ENCODE measurements at regions not wholly inside any gene's neighbourhood (a gene's known extent, or its start where the extent isn't known, plus 50 kb on each side); places are given as distances from the start of the nearest gene placed in this dataset.

GRCh38 chr6:28766426-28766825 lies 157.4 kb downstream of the TRIM27 start:
- DNase-seq (ENCODE audit: low spot score) (no peak), FAIRE-seq (no peak)

GRCh38 chr6:28767133-28767532 lies 156.7 kb downstream of the TRIM27 start:
- FAIRE-seq (no peak), DNase-seq (ENCODE audit: low spot score) (no peak)

- FAIRE-seq, result no peak
- DNase-seq (ENCODE audit: low spot score), result no peak
Measured at GRCh38 chr6:28767691-28768090, 156.1 kb downstream of the TRIM27 start.

GRCh38 chr6:28768187-28768913 lies 155.4 kb downstream of the TRIM27 start:
- FAIRE-seq (no peak), DNase-seq (ENCODE audit: low spot score) (no peak)

- peak; percentile 55 for DNase-seq (ENCODE audit: low spot score)
Measured at GRCh38 chr6:28769626-28770402, 154.0 kb downstream of the TRIM27 start.

GRCh38 chr6:28770732-28771131 lies 153.1 kb downstream of the TRIM27 start:
- FAIRE-seq, result no peak
- no peak for DNase-seq (ENCODE audit: low spot score)

More at GRCh38 chr6:28769626-28770402, 154.0 kb downstream of the TRIM27 start:
- FAIRE-seq, result no peak

GRCh38 chr6:28771401-28772267 lies 152.2 kb downstream of the TRIM27 start:
- DNase-seq (ENCODE audit: low spot score), result no peak
- FAIRE-seq, result no peak

- no peak for DNase-seq (ENCODE audit: low spot score)
- FAIRE-seq, result no peak
Measured at GRCh38 chr6:28772480-28773381, 151.1 kb downstream of the TRIM27 start.

GRCh38 chr6:28774292-28775051 lies 149.3 kb downstream of the TRIM27 start:
- no peak for FAIRE-seq
- DNase-seq (ENCODE audit: low spot score), result no peak

GRCh38 chr6:28775052-28775376 lies 148.8 kb downstream of the TRIM27 start:
- DNase-seq (ENCODE audit: low spot score), result no peak
- no peak for FAIRE-seq

GRCh38 chr6:28775405-28776129 lies 148.2 kb downstream of the TRIM27 start:
- DNase-seq (ENCODE audit: low spot score) (no peak), FAIRE-seq (no peak)

- no peak for FAIRE-seq
- DNase-seq (ENCODE audit: low spot score), result no peak
Measured at GRCh38 chr6:28776269-28777146, 147.3 kb downstream of the TRIM27 start.

- FAIRE-seq, result no peak
- no peak for DNase-seq (ENCODE audit: low spot score)
Measured at GRCh38 chr6:28777147-28777461, 146.7 kb downstream of the TRIM27 start.

- DNase-seq (ENCODE audit: low spot score) (no peak), FAIRE-seq (no peak)
Measured at GRCh38 chr6:28782113-28782673, 141.6 kb downstream of the TRIM27 start.

GRCh38 chr6:28785962-28786679 lies 137.7 kb downstream of the TRIM27 start:
- DNase-seq (ENCODE audit: low spot score) (no peak), FAIRE-seq (no peak)

GRCh38 chr6:28789553-28790083 lies 134.2 kb downstream of the TRIM27 start:
- no peak for FAIRE-seq
- peak; percentile 64 for DNase-seq (ENCODE audit: low spot score)

GRCh38 chr6:28791002-28791383 lies 132.8 kb downstream of the TRIM27 start:
- no peak for DNase-seq (ENCODE audit: low spot score)
- FAIRE-seq, result no peak
